ENCODE measurements at regions not wholly inside any gene's neighbourhood (a gene's known extent, or its start where the extent isn't known, plus 50 kb on each side); places are given as distances from the start of the nearest gene placed in this dataset.

DNA sequence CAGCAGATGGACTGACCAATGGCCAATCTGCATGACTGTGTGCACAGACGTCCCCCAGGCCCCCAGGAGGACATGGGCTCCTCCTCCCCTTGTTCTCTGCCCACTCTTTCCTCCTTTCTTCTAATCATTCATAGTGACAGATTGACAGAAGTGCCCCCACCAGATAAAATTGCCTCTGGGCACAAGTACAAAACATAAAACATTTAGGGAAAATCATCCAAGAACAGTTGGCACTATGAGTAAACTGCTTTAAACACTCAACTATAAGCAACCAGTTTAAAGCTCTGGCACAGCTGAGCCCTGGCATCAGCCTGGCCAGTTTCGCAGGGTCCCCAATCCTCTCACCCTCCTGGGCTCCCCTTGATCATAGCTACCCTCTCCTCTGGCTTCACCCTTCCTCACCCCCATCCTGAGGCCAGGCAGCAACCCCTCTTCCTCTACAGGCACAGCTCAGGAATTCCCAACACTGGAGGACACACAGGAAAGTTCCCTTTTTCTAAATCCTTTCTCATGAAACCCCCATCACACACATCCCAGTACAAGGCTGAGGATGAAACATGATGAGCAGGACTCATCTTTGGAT is 232.9 kb downstream of the BUD13 start:
- DNase-seq (ENCODE audit: low spot score in 2 of 2, unreplicated experiment in 2 of 2) = no peak

DNA sequence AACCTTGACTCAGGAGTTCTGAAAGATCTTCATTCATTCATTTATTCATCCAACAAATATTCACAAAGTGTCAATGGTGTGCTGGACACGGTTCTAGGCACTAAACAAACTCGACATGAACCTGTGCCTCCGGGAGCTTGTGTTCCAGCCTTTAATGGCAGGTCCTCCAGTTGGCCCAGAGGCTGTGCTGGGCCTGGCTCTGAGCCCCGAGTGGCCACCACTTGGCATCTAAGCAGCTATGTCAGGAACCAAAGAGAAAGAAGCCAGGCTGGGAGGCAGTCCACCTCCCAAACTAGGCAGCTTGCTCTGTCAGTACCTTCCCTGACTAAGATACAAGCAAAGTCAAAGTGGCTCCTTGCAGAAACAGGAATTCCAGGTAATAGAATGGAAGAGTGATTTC is 233.6 kb downstream of the BUD13 start:
- no peak for DNase-seq (ENCODE audit: low spot score in 2 of 2, unreplicated experiment in 2 of 2)
- Mint-ChIP-seq H3K9me3 (peaks cover 4% of the 10 kb centered on the region), H3K4me3 (no peak overlapping the region), H3K27me3 (ENCODE audit: low read depth) (peaks cover 55% of the 10 kb centered on the region), H3K36me3 (no peaks in the 10 kb centered on the region), H3K27ac (no peak overlapping the region), H3K4me1 (no peaks in the 10 kb centered on the region)
- TF ChIP-seq, protein P1, sequence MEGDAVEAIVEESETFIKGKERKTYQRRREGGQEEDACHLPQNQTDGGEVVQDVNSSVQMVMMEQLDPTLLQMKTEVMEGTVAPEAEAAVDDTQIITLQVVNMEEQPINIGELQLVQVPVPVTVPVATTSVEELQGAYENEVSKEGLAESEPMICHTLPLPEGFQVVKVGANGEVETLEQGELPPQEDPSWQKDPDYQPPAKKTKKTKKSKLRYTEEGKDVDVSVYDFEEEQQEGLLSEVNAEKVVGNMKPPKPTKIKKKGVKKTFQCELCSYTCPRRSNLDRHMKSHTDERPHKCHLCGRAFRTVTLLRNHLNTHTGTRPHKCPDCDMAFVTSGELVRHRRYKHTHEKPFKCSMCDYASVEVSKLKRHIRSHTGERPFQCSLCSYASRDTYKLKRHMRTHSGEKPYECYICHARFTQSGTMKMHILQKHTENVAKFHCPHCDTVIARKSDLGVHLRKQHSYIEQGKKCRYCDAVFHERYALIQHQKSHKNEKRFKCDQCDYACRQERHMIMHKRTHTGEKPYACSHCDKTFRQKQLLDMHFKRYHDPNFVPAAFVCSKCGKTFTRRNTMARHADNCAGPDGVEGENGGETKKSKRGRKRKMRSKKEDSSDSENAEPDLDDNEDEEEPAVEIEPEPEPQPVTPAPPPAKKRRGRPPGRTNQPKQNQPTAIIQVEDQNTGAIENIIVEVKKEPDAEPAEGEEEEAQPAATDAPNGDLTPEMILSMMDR (IDR thresholded peaks at IDR 0.05; ENCODE audit: unreplicated experiment) = no peak

More for the DNA sequence above, 232.9 kb downstream of the BUD13 start:
- H3K9me3 Mint-ChIP-seq = peaks cover 4% of the 10 kb centered on the region
- no peaks in the 10 kb centered on the region for H3K36me3 Mint-ChIP-seq
- TF ChIP-seq, protein P1 (IDR thresholded peaks at IDR 0.05; ENCODE audit: unreplicated experiment) = no peak
- H3K27me3 Mint-ChIP-seq (ENCODE audit: low read depth) = peaks cover 47% of the 10 kb centered on the region
- H3K27ac Mint-ChIP-seq = no peak overlapping the region
- H3K4me3 Mint-ChIP-seq = no peak overlapping the region
- H3K4me1 Mint-ChIP-seq = no peaks in the 10 kb centered on the region

DNA sequence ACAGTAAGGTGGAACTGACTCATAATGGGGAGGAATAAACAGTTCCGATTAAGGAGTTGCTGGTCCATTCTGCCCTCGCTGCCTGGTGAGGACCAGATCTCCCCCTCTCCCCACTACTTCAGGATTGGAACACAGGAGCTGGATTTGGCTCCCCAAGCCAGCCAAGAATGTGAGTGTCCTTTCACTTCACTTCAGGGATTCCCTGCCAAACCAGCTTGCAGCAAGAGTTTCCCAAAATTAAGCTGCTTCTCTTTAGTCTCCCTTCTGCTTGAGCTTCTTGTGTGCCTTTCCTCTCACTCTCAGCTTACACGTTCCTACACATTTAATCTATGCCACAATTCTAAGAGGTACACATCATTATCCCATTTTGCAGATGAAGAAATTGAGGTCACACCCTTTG is 234.1 kb downstream of the BUD13 start:
- no peak for DNase-seq (ENCODE audit: low spot score in 2 of 2, unreplicated experiment in 2 of 2)
- H3K9me3 Mint-ChIP-seq = peaks cover 4% of the 10 kb centered on the region
- no peak overlapping the region for H3K27ac Mint-ChIP-seq
- H3K36me3 Mint-ChIP-seq = no peaks in the 10 kb centered on the region
- H3K27me3 Mint-ChIP-seq (ENCODE audit: low read depth) = peaks cover 60% of the 10 kb centered on the region
- H3K4me3 Mint-ChIP-seq = no peak overlapping the region
- TF ChIP-seq, protein P1 (IDR thresholded peaks at IDR 0.05; ENCODE audit: unreplicated experiment) = no peak
- H3K4me1 Mint-ChIP-seq = no peaks in the 10 kb centered on the region

DNA sequence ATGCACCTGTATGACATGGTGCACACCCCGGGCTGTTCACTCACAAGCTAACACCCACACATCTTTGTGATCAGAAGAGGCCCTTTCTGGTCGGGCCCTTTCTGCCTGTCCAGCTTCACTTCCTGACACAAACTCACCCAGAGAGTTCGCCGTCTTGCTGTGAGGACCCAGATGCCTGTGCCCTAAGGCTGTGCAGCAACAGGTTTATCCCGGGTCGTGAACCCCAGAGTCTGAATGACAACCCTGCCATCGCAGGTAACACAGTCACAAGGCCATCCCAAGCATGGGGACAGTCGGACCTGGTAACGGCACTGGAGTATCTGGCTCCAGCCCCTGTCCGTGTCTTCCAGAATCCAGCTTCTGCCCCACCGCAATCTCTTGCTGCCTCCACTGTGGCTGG is 235.1 kb downstream of the BUD13 start:
- H3K36me3 Mint-ChIP-seq = no peaks in the 10 kb centered on the region
- H3K4me1 Mint-ChIP-seq = no peaks in the 10 kb centered on the region
- H3K9me3 Mint-ChIP-seq = peaks cover 4% of the 10 kb centered on the region
- TF ChIP-seq, protein P1 (IDR thresholded peaks at IDR 0.05; ENCODE audit: unreplicated experiment) = no peak
- H3K27ac Mint-ChIP-seq = no peak overlapping the region
- DNase-seq (ENCODE audit: low spot score in 2 of 2, unreplicated experiment in 2 of 2) = no peak
- no peak overlapping the region for H3K4me3 Mint-ChIP-seq
- H3K27me3 Mint-ChIP-seq (ENCODE audit: low read depth) = peaks cover 70% of the 10 kb centered on the region

DNA sequence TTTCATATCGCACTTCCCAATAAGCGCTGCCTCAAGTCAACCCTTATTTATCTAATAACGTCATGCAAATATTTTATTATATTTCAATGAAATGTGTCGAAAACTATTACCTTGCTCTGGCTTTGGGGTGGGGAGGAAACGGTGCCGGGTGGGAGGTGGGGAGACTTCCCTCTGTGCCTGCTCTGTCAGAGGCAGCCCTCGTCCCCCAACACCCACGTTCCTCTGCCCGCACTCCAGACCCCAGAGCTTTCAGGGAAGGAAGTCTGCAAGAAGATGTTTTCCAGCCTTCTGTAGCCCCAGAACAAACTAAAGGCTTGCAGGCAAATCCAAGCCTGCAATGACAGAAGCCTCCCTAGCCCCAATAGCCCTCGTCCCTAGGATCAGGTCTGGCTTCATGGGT is 235.7 kb downstream of the BUD13 start:
- Mint-ChIP-seq H3K4me3 (no peak overlapping the region), H3K4me1 (no peaks in the 10 kb centered on the region), H3K27ac (no peak overlapping the region), H3K36me3 (no peaks in the 10 kb centered on the region), H3K27me3 (ENCODE audit: low read depth) (peaks cover 75% of the 10 kb centered on the region), H3K9me3 (peaks cover 4% of the 10 kb centered on the region)
- DNase-seq (ENCODE audit: low spot score in 2 of 2, unreplicated experiment in 2 of 2) = no peak
- TF ChIP-seq, protein P1 (IDR thresholded peaks at IDR 0.05; ENCODE audit: unreplicated experiment) = no peak

DNA sequence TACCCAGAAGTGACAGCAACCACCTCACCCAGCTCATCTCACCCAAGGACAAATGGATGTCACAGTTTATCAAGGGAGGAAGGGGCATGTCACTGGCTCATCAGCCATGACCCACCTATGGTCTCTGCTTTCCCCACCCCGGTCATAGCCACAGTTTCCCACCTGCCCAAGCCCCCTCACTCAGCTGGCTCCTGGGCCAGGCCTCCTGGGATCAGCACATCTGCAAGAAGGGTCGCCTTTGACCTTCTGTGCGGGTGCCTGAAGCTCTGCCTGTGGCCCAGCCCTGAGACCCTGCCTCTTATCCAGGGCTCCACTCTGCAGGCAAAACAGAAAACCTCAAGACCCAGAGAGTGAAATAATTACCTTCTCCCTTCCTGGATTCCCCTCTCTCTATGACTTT is 236.4 kb downstream of the BUD13 start:
- peaks cover 82% of the 10 kb centered on the region for H3K27me3 Mint-ChIP-seq (ENCODE audit: low read depth)

More for the DNA sequence above, 236.4 kb downstream of the BUD13 start:
- Mint-ChIP-seq H3K36me3 (no peaks in the 10 kb centered on the region), H3K4me3 (no peak overlapping the region), H3K27ac (no peak overlapping the region), H3K9me3 (peaks cover 4% of the 10 kb centered on the region), H3K4me1 (no peaks in the 10 kb centered on the region)
- no peak for DNase-seq (ENCODE audit: low spot score in 2 of 2, unreplicated experiment in 2 of 2)
- TF ChIP-seq, protein P1 (IDR thresholded peaks at IDR 0.05; ENCODE audit: unreplicated experiment) = no peak

Measured in mesothelial cell of epicardium (in vitro differentiated cells).